ENCODE measurements at regions not wholly inside any gene's neighbourhood (a gene's known extent, or its start where the extent isn't known, plus 50 kb on each side); places are given as distances from the start of the nearest gene placed in this dataset.
A peak's percentile ranks its signal among the peaks of the same experiment; 100 is the strongest.
"Not testable (repeated sequence)": the region's sequence is repeated elsewhere in the genome, so short reads cannot be mapped to it uniquely, and the experiment has no call there.

GRCh38 chr16:29182501-29182900 is 197.6 kb downstream of the LAT start:
- DNase-seq (ENCODE audit: low spot score), result no peak

GRCh38 chr16:29181921-29182411 is 197.1 kb downstream of the LAT start:
- not testable (repeated sequence) for DNase-seq (ENCODE audit: low spot score)

GRCh38 chr16:29181254-29181780 is 196.5 kb downstream of the LAT start:
- not testable (repeated sequence) for DNase-seq (ENCODE audit: low spot score)

- DNase-seq (ENCODE audit: low spot score), result not testable (repeated sequence)
Observed at GRCh38 chr16:29180206-29180600, 195.4 kb downstream of the LAT start.

GRCh38 chr16:29179401-29180205 is 194.8 kb downstream of the LAT start:
- DNase-seq (ENCODE audit: low spot score), result peak; percentile 11

GRCh38 chr16:29177888-29178726 is 193.3 kb downstream of the LAT start:
- not testable (repeated sequence) for DNase-seq (ENCODE audit: low spot score)

- DNase-seq (ENCODE audit: low spot score), result peak; percentile 11
Observed at GRCh38 chr16:29177203-29177887, 192.5 kb downstream of the LAT start.

- DNase-seq (ENCODE audit: low spot score), result not testable (repeated sequence)
Observed at GRCh38 chr16:29176822-29177202, 192.0 kb downstream of the LAT start.

GRCh38 chr16:29176154-29176470 is 191.3 kb downstream of the LAT start:
- not testable (repeated sequence) for DNase-seq (ENCODE audit: low spot score)

GRCh38 chr16:29175411-29176153 is 190.7 kb downstream of the LAT start:
- DNase-seq (ENCODE audit: low spot score), result not testable (repeated sequence)

- not testable (repeated sequence) for DNase-seq (ENCODE audit: low spot score)
Observed at GRCh38 chr16:29173371-29174305, 188.8 kb downstream of the LAT start.

GRCh38 chr16:29172098-29172724 is 187.4 kb downstream of the LAT start:
- DNase-seq (ENCODE audit: low spot score), result not testable (repeated sequence)

- not testable (repeated sequence) for DNase-seq (ENCODE audit: low spot score)
Observed at GRCh38 chr16:29171296-29171695, 186.4 kb downstream of the LAT start.

- not testable (repeated sequence) for DNase-seq (ENCODE audit: low spot score)
Observed at GRCh38 chr16:29170393-29171119, 185.7 kb downstream of the LAT start.

GRCh38 chr16:29169295-29169994 is 184.6 kb downstream of the LAT start:
- not testable (repeated sequence) for DNase-seq (ENCODE audit: low spot score)

- not testable (repeated sequence) for DNase-seq (ENCODE audit: low spot score)
Observed at GRCh38 chr16:29168515-29169259, 183.8 kb downstream of the LAT start.

GRCh38 chr16:29164442-29165089 is 179.7 kb downstream of the LAT start:
- not testable (repeated sequence) for DNase-seq (ENCODE audit: low spot score)

All from pons (tissue), 1 donor.